NT2/D1 (cell line): ENCODE measurements at regions not wholly inside any gene's neighbourhood (a gene's known extent, or its start where the extent isn't known, plus 50 kb on each side); places are given as distances from the start of the nearest gene placed in this dataset.

Experiments
- SUZ12 ChIP-seq: IDR thresholded peaks from 2 replicates; pipeline ENCODE4 v1.6.1; 2011; ENCODE audit not compliant: insufficient read length, insufficient read depth; ENCODE audit errors: extremely low read depth
- ZNF274 ChIP-seq: IDR thresholded peaks from 2 replicates; pipeline ENCODE4 v1.6.1; 2011; ENCODE audit warnings: mild to moderate bottlenecking, low read depth, low read length

DNA sequence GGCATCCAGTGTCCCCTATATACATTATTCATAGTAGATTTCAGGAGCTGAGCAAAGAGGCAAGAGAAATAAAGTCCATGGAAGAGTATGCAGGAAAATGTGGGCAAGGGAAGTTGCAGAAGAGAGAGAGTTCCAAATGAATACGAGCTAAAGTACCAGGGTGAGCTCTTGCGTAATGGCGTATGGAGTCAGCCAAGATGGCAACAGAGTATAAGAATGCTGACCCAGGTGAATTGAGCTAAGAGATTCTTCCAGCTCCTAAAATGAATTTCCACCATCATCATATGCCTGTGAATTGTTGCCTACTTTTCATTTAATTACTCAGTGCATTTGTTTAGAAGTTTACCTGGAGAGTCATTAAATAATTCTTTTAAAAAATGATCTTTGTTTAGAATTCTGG lies 153.2 kb upstream of the CNTNAP4 start:
- no peak for TF ChIP-seq ZNF274
- TF ChIP-seq SUZ12, result no peak
